HepG2 (cell line): ENCODE measurements at regions not wholly inside any gene's neighbourhood (a gene's known extent, or its start where the extent isn't known, plus 50 kb on each side); places are given as distances from the start of the nearest gene placed in this dataset.

Source experiments
- ATAC-seq: fragments of 200-7000 bp; cut with Tn5 transposase; 3 replicates; pipeline ENCODE4 v1.9.1; 2020; ENCODE audit warnings: mild to moderate bottlenecking, moderate library complexity
- BruUV-seq: library from RNA; stranded (reverse); fragments of 400-500 nt; replicated peaks from 2 replicates; lab custom pipeline; 2021; lab: Mats Ljungman, UMichigan
- CTCF ChIA-PET: fragments of 300-600 bp; formaldehyde crosslinking; extraction: SDS; loops from one replicate; lab custom pipeline; 2021; ENCODE audit warnings: low total read pairs, inconsistent platforms, low intra/inter-chr PET ratio; lab: Yijun Ruan, JAX
- POLR2A ChIA-PET: fragments of 350-600 bp; sonication (Branson Sonifier 250); formaldehyde crosslinking; loops from one replicate; lab custom pipeline; 2020; ENCODE audit warnings: antibody characterized with exemption, inconsistent platforms; lab: Yijun Ruan, JAX
- DNase-seq: peaks from one replicate; pipeline ENCODE4 v3.0.0-alpha.2; 2015; ENCODE audit warnings: low spot score
- FAIRE-seq: peaks from 3 replicates; lab custom pipeline; 2011; peaks lifted over from hg19 to GRCh38; lab: Jason Lieb, UNC
- H2AFZ ChIP-seq: one replicate; pipeline ENCODE4 v1.6.1; 2011; ENCODE audit warnings: low read length, inconsistent platforms
- H3K27ac ChIP-seq: fragments of 300-600 bp; 3 replicates; pipeline ENCODE4 v1.8.0; 2011; ENCODE audit warnings: mixed run types, mild to moderate bottlenecking, mixed read lengths, low read length, inconsistent platforms; ENCODE audit not compliant: insufficient read depth; ENCODE audit errors: extremely low read length
- H3K27me3 ChIP-seq, 2 experiments: fragments of 200-600 bp in 1 of 2; 2 replicates in 1 of 2; 3 replicates in 1 of 2; pipeline versions ENCODE4 v1.6.0 to v1.8.0; 2011; ENCODE audit warnings: low read length in 2 of 2, mild to moderate bottlenecking in 2 of 2, moderate library complexity in 2 of 2, inconsistent platforms in 1 of 2; ENCODE audit not compliant: insufficient read depth in 2 of 2, control insufficient read depth in 1 of 2
- H3K36me3 ChIP-seq, 2 experiments: fragments of 200-600 bp in 1 of 2; replicated peaks in 1 of 2; 2 replicates in 1 of 2; 3 replicates in 1 of 2; pipeline versions ENCODE4 v1.5.1 to v1.8.0; 2011; ENCODE audit warnings: low read length in 2 of 2, inconsistent platforms in 1 of 2; ENCODE audit not compliant: insufficient read depth in 2 of 2, control insufficient read depth in 1 of 2
- H3K4me1 ChIP-seq: 2 replicates; pipeline ENCODE4 v1.5.1; 2012; ENCODE audit warnings: low read length, inconsistent platforms; ENCODE audit not compliant: insufficient read depth
- H3K4me2 ChIP-seq: 2 replicates; pipeline ENCODE4 v1.6.0; 2011; ENCODE audit warnings: low read depth, low read length, inconsistent platforms
- H3K4me3 ChIP-seq, 3 experiments: fragments of 200-600 bp in 1 of 3; sonication (generic), shearing (Covaris generic) in 1 of 3; replicated peaks in 1 of 3; 2 replicates each; pipeline ENCODE4 v1.5.1; 2011 to 2016; ENCODE audit warnings: low read length in 3 of 3, inconsistent platforms in 2 of 3, low read depth in 2 of 3, mild to moderate bottlenecking in 2 of 3, control low read depth in 1 of 3, mixed read lengths in 1 of 3; ENCODE audit not compliant: insufficient read depth in 1 of 3
- H3K79me2 ChIP-seq: one replicate; pipeline ENCODE4 v1.6.1; 2011; ENCODE audit warnings: low read length, inconsistent platforms; ENCODE audit not compliant: insufficient read depth
- H3K9ac ChIP-seq: 2 replicates; pipeline ENCODE4 v1.6.0; 2011; ENCODE audit warnings: mild to moderate bottlenecking, low read depth, low read length, inconsistent platforms; ENCODE audit not compliant: insufficient read depth
- H3K9me3 ChIP-seq: 2 replicates; pipeline ENCODE4 v1.5.1; 2012; ENCODE audit warnings: mild to moderate bottlenecking, low read length
- H4K20me1 ChIP-seq: 2 replicates; pipeline ENCODE4 v1.6.0; 2011; ENCODE audit warnings: inconsistent platforms, mild to moderate bottlenecking, low read length, moderate library complexity; ENCODE audit not compliant: insufficient read depth
- BHLHE40 ChIP-seq: IDR thresholded peaks from 2 replicates; pipeline ENCODE4 v1.6.1; 2011; ENCODE audit warnings: low read length, improper control_type of control experiment
- RFXANK ChIP-seq: IDR thresholded peaks from 2 replicates; pipeline ENCODE4 v1.6.1; 2016
- WGBS: methylation state at CpG from one replicate; pipeline ENCODE4 v1.1.6; 2017; ENCODE audit warnings: low lambda C conversion rate; 5-methylcytosine and 5-hydroxymethylcytosine counted together
- in situ Hi-C: cut with HindIII; loops from 2 replicates; pipeline ENCODE4 v1.10.0; 2017; ENCODE audit warnings: low pct_unique_long_range_greater_than_20kb; ENCODE audit not compliant: extremely low pct_ligation_motif_present
- intact Hi-C: fragments of 100-400 bp; cut with micrococcal nuclease; formaldehyde crosslinking; loops from one replicate; pipeline ENCODE4 v1.10.0; 2022; ENCODE audit not compliant: unreplicated experiment
- TF ChIP-seq, protein P1 (sequence below): IDR thresholded peaks from 2 replicates; pipeline ENCODE4 v1.6.1; 2012; ENCODE audit warnings: low read depth, low read length, improper control_type of control experiment
- TF ChIP-seq, protein P2 (sequence below): IDR thresholded peaks from 2 replicates; pipeline ENCODE4 v1.4.0; 2020; ENCODE audit warnings: mild to moderate bottlenecking, missing genetic modification reagents

DNA sequence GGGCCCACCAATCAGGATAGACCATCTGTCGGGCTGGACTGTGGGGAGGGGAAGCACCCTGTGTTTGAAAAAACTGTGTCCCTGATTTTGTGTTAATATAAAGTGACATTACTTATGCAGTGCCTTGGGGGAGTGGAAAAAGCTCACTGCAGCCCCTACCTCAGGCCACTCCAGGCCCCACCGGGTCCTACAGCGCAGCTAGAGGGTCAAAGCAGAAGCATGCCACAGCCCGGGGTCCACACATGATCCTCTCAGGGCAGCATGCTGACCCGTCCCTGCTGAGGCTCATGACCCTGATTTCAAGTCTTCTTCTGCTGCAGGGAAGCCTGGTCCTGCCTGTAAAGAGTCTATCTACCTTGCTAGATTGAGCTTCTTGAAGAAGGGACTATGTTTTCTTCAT is 133.0 kb upstream of the PLCB4 start:
- no peak overlapping the region for H3K4me3 ChIP-seq
- no peak for DNase-seq
- peak; percentile 24; the same call in 1 of the 3 replicates for ATAC-seq
- in situ Hi-C loops: no loop called here
- WGBS: 25% methylated on average over 2 of the region's 5 CpGs
- TF ChIP-seq, protein P1, sequence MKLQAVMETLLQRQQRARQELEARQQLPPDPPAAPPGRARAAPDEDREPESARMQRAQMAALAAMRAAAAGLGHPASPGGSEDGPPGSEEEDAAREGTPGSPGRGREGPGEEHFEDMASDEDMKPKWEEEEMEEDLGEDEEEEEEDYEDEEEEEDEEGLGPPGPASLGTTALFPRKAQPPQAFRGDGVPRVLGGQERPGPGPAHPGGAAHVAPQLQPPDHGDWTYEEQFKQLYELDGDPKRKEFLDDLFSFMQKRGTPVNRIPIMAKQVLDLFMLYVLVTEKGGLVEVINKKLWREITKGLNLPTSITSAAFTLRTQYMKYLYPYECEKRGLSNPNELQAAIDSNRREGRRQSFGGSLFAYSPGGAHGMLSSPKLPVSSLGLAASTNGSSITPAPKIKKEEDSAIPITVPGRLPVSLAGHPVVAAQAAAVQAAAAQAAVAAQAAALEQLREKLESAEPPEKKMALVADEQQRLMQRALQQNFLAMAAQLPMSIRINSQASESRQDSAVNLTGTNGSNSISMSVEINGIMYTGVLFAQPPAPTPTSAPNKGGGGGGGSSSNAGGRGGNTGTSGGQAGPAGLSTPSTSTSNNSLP: no peak
- TF ChIP-seq RFXANK (CRISPR knock-in tag) (no peak), BHLHE40 (no peak)
- TF ChIP-seq, protein P2, sequence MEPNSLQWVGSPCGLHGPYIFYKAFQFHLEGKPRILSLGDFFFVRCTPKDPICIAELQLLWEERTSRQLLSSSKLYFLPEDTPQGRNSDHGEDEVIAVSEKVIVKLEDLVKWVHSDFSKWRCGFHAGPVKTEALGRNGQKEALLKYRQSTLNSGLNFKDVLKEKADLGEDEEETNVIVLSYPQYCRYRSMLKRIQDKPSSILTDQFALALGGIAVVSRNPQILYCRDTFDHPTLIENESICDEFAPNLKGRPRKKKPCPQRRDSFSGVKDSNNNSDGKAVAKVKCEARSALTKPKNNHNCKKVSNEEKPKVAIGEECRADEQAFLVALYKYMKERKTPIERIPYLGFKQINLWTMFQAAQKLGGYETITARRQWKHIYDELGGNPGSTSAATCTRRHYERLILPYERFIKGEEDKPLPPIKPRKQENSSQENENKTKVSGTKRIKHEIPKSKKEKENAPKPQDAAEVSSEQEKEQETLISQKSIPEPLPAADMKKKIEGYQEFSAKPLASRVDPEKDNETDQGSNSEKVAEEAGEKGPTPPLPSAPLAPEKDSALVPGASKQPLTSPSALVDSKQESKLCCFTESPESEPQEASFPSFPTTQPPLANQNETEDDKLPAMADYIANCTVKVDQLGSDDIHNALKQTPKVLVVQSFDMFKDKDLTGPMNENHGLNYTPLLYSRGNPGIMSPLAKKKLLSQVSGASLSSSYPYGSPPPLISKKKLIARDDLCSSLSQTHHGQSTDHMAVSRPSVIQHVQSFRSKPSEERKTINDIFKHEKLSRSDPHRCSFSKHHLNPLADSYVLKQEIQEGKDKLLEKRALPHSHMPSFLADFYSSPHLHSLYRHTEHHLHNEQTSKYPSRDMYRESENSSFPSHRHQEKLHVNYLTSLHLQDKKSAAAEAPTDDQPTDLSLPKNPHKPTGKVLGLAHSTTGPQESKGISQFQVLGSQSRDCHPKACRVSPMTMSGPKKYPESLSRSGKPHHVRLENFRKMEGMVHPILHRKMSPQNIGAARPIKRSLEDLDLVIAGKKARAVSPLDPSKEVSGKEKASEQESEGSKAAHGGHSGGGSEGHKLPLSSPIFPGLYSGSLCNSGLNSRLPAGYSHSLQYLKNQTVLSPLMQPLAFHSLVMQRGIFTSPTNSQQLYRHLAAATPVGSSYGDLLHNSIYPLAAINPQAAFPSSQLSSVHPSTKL: no peak
- TF ChIP-seq, all 625 proteins: peak for 0
- H4K20me1 ChIP-seq: no peaks in the 10 kb centered on the region
- CTCF ChIA-PET: no interaction called here
- no peaks in the 10 kb centered on the region for H3K79me2 ChIP-seq
- intact Hi-C loops: no loop called here
- H3K27me3 ChIP-seq: peaks cover 0 to 8% of the 10 kb centered on the region in 2 experiments; a peak in 2 of 5 replicates
- H3K27ac ChIP-seq: no peak overlapping the region
- BruUV-seq: no TSS peak
- no peak overlapping the region for H3K4me2 ChIP-seq
- H3K9ac ChIP-seq: no peak overlapping the region
- no peaks in the 10 kb centered on the region for H3K4me1 ChIP-seq
- H3K9me3 ChIP-seq: no peaks in the 10 kb centered on the region
- POLR2A ChIA-PET: no interaction called here
- no peaks in the 10 kb centered on the region for H3K36me3 ChIP-seq
- no peak overlapping the region for H2AFZ ChIP-seq
- no peak for FAIRE-seq
